ENCODE measurements at regions not wholly inside any gene's neighbourhood (a gene's known extent, or its start where the extent isn't known, plus 50 kb on each side); places are given as distances from the start of the nearest gene placed in this dataset.

DNA sequence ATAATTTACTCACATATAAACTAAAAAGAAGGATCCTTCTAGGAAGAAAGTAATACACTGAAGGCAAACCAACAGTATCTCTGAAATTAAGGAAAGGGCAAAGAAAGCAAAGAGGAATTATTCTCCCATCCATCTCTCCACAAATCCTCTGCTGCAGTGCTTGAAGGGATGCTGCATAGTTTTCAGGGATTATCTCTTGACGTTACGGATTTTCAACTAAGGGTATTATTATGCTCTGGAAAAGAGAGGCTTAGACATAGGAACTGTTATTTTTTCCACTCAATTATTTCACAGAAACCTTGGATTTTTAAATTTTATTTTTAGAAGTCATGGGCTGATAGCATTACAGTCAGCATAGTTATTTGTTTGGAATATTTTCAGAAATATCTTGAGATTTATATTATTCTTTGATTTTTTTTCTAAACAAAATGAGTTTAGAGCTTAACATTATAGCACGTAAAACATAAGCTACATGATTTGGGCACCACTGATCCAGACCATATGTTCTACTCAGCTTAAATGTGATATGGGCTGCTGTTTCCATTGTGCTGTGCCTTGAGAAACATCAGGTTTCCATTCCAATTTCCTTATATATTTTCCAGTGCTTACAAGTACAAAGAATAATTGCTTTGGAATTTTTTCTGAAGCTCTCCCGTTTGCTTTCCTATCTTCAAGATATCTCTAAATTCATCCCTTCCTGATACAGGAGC is 57.9 kb upstream of the DCN start:
- no peak for DNase-seq (ENCODE audit: low read depth)

DNA sequence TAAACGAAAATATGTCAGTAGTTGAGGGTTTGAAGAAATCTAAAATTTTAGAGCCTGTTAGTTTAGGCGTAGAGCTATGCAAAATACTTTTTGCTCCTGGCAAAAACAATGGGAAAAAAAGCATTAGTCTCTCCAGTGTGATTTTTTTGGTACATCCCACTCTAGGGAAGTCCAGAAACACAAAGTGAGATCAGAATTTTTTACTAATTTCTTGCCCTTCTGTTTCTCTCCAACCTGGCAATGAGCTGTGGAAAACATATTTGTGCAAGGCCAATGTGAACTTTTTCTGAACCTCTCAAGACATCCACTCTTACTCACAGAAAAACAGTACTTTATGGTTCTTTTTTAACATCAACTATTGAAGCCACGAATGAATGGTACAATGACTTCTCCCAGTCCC is 56.9 kb upstream of the DCN start:
- no peak for DNase-seq (ENCODE audit: low read depth)
